ENCODE measurements at regions not wholly inside any gene's neighbourhood (a gene's known extent, or its start where the extent isn't known, plus 50 kb on each side); places are given as distances from the start of the nearest gene placed in this dataset.

- Mint-ChIP-seq H3K27me3 (ENCODE audit: unreplicated experiment) (peaks cover 44% of the 10 kb centered on the region), H3K27ac (ENCODE audit: unreplicated experiment) (no peak overlapping the region), H3K4me1 (ENCODE audit: unreplicated experiment) (no peaks in the 10 kb centered on the region), H3K36me3 (ENCODE audit: unreplicated experiment) (no peaks in the 10 kb centered on the region), H3K9me3 (ENCODE audit: unreplicated experiment) (no peaks in the 10 kb centered on the region), H3K4me3 (ENCODE audit: unreplicated experiment) (no peak overlapping the region)
- DNase-seq (ENCODE audit: extremely low spot score, unreplicated experiment): no peak
- TF ChIP-seq CTCF (IDR thresholded peaks at IDR 0.05): no peak
Measured at GRCh38 chr6:133827766-133828165, 61.1 kb upstream of the TCF21 start.

GRCh38 chr6:133833949-133834359 is 55.0 kb upstream of the TCF21 start:
- no peak for TF ChIP-seq CTCF (IDR thresholded peaks at IDR 0.05)
- no peaks in the 10 kb centered on the region for H3K36me3 Mint-ChIP-seq (ENCODE audit: unreplicated experiment)
- DNase-seq (ENCODE audit: extremely low spot score, unreplicated experiment): no peak
- peaks cover 30% of the 10 kb centered on the region for H3K27me3 Mint-ChIP-seq (ENCODE audit: unreplicated experiment)
- H3K27ac Mint-ChIP-seq (ENCODE audit: unreplicated experiment): no peak overlapping the region
- H3K4me3 Mint-ChIP-seq (ENCODE audit: unreplicated experiment): no peak overlapping the region
- peaks cover 9% of the 10 kb centered on the region for H3K4me1 Mint-ChIP-seq (ENCODE audit: unreplicated experiment)
- H3K9me3 Mint-ChIP-seq (ENCODE audit: unreplicated experiment): no peaks in the 10 kb centered on the region

GRCh38 chr6:133834472-133835170 is 54.3 kb upstream of the TCF21 start:
- Mint-ChIP-seq H3K9me3 (ENCODE audit: unreplicated experiment) (no peaks in the 10 kb centered on the region), H3K27ac (ENCODE audit: unreplicated experiment) (no peak overlapping the region), H3K4me1 (ENCODE audit: unreplicated experiment) (peaks cover 9% of the 10 kb centered on the region), H3K36me3 (ENCODE audit: unreplicated experiment) (no peaks in the 10 kb centered on the region), H3K4me3 (ENCODE audit: unreplicated experiment) (no peak overlapping the region), H3K27me3 (ENCODE audit: unreplicated experiment) (peaks cover 36% of the 10 kb centered on the region)
- TF ChIP-seq CTCF (IDR thresholded peaks at IDR 0.05): no peak
- no peak for DNase-seq (ENCODE audit: extremely low spot score, unreplicated experiment)

GRCh38 chr6:133835901-133836300 is 53.0 kb upstream of the TCF21 start:
- no peak overlapping the region for H3K4me3 Mint-ChIP-seq (ENCODE audit: unreplicated experiment)
- no peak for DNase-seq (ENCODE audit: extremely low spot score, unreplicated experiment)
- no peaks in the 10 kb centered on the region for H3K9me3 Mint-ChIP-seq (ENCODE audit: unreplicated experiment)
- TF ChIP-seq CTCF (IDR thresholded peaks at IDR 0.05): peak; percentile 40
- H3K27me3 Mint-ChIP-seq (ENCODE audit: unreplicated experiment): peaks cover 31% of the 10 kb centered on the region
- peaks cover 9% of the 10 kb centered on the region for H3K4me1 Mint-ChIP-seq (ENCODE audit: unreplicated experiment)
- no peak overlapping the region for H3K27ac Mint-ChIP-seq (ENCODE audit: unreplicated experiment)
- no peaks in the 10 kb centered on the region for H3K36me3 Mint-ChIP-seq (ENCODE audit: unreplicated experiment)

DNA sequence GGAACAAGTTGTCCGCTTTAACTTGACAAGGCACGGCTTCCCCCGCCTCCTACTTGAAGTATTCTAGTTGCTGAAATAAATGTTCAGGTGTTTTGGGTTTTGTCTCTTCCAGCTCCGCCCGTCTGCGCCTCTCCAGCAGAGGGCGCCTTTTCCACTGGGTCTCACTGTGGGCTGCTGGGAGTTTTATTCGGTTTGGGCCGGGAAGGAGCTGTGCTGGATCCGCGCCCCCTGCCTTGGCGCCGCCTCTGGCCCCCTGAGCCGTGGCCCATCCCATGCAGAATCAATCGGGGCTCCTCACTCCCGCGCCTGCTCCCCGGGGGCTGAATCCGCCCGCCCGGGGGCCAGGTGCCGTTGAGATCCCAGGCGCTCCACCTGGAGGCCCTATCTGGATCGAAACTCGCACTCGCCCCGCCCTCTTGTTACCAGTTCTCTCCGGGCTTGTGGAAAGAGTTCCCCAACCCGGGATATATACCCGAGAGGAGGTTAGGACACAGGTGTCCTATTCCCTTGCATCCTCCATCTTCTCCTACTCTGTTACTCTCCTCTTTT is 51.0 kb upstream of the TCF21 start:
- peak; percentile 87 for DNase-seq (ENCODE audit: extremely low spot score, unreplicated experiment)
- Mint-ChIP-seq H3K36me3 (ENCODE audit: unreplicated experiment) (no peaks in the 10 kb centered on the region), H3K27me3 (ENCODE audit: unreplicated experiment) (peaks cover 32% of the 10 kb centered on the region), H3K4me3 (ENCODE audit: unreplicated experiment) (peak overlapping the region; percentile 58), H3K4me1 (ENCODE audit: unreplicated experiment) (peaks cover 12% of the 10 kb centered on the region), H3K27ac (ENCODE audit: unreplicated experiment) (no peak overlapping the region), H3K9me3 (ENCODE audit: unreplicated experiment) (no peaks in the 10 kb centered on the region)
- peak; percentile 87 for TF ChIP-seq CTCF (IDR thresholded peaks at IDR 0.05)

Data from osteocyte (in vitro differentiated cells).